GM23338 (cell line): ENCODE measurements at regions not wholly inside any gene's neighbourhood (a gene's known extent, or its start where the extent isn't known, plus 50 kb on each side); places are given as distances from the start of the nearest gene placed in this dataset.

Source experiments
- ATAC-seq: fragments of 200-7000 bp; cut with Tn5 transposase; 3 replicates; pipeline ENCODE4 v1.9.1; 2020
- DNase-seq: peaks from one replicate; pipeline ENCODE4 v3.0.0-alpha.2; 2015; ENCODE audit warnings: low spot score
- H2AFZ ChIP-seq: fragments of 200-600 bp; sonication (generic); 2 replicates; pipeline ENCODE4 v1.8.0; 2016; ENCODE audit warnings: antibody characterized with exemption, mild to moderate bottlenecking, moderate library complexity
- H3F3A ChIP-seq: fragments of 200-600 bp; sonication (generic); replicated peaks from 2 replicates; pipeline ENCODE4 v1.8.0; 2017; ENCODE audit warnings: antibody characterized with exemption, mixed run types, low read depth
- H3K27ac ChIP-seq: fragments of 200-600 bp; sonication (generic); 2 replicates; pipeline ENCODE4 v1.6.1; 2016; ENCODE audit warnings: low read depth
- H3K27me3 ChIP-seq: fragments of 200-600 bp; sonication (generic); 2 replicates; pipeline ENCODE4 v1.8.0; 2016; ENCODE audit warnings: mild to moderate bottlenecking, mixed run types, moderate library complexity; ENCODE audit not compliant: insufficient read depth
- H3K36me3 ChIP-seq: fragments of 200-600 bp; sonication (generic); 2 replicates; pipeline ENCODE4 v1.8.0; 2016; ENCODE audit warnings: mild to moderate bottlenecking; ENCODE audit not compliant: insufficient read depth
- H3K4me1 ChIP-seq: fragments of 200-600 bp; sonication (generic); 2 replicates; pipeline ENCODE4 v1.8.0; 2016; ENCODE audit warnings: mild to moderate bottlenecking, moderate library complexity; ENCODE audit not compliant: insufficient read depth
- H3K4me2 ChIP-seq: fragments of 200-600 bp; sonication (generic); 2 replicates; pipeline ENCODE4 v1.7.1; 2017; ENCODE audit warnings: mixed run types
- H3K4me3 ChIP-seq: fragments of 200-600 bp; sonication (generic); 2 replicates; pipeline ENCODE4 v1.6.1; 2016; ENCODE audit warnings: mixed run types
- H3K79me2 ChIP-seq: fragments of 200-600 bp; sonication (generic); replicated peaks from 2 replicates; pipeline ENCODE4 v1.8.0; 2017; ENCODE audit warnings: mild to moderate bottlenecking; ENCODE audit not compliant: insufficient read depth
- H3K9me2 ChIP-seq: fragments of 200-600 bp; sonication (generic); 2 replicates; pipeline ENCODE4 v1.8.0; 2017; ENCODE audit not compliant: insufficient read depth
- H4K20me1 ChIP-seq: fragments of 200-600 bp; sonication (generic); replicated peaks from 2 replicates; pipeline ENCODE4 v1.8.0; 2017; ENCODE audit warnings: mild to moderate bottlenecking; ENCODE audit not compliant: insufficient read depth
- H3K27ac Mint-ChIP-seq: 2 replicates; pipeline ENCODE4 v1.8.0; 2020; ENCODE audit warnings: inconsistent platforms, mild to moderate bottlenecking, moderate library complexity, mixed read lengths
- H3K27me3 Mint-ChIP-seq: 3 replicates; pipeline ENCODE4 v1.8.0; 2022; ENCODE audit warnings: low read depth, mild to moderate bottlenecking, moderate library complexity, mixed read lengths, inconsistent platforms; ENCODE audit not compliant: insufficient read depth, poor library complexity
- H3K36me3 Mint-ChIP-seq: 3 replicates; pipeline ENCODE4 v1.8.0; 2021; ENCODE audit warnings: low read depth, mild to moderate bottlenecking, inconsistent platforms, moderate library complexity, mixed read lengths
- H3K4me1 Mint-ChIP-seq: 3 replicates; pipeline ENCODE4 v1.8.0; 2020; ENCODE audit warnings: mild to moderate bottlenecking, inconsistent platforms, mixed read lengths
- H3K4me3 Mint-ChIP-seq: 3 replicates; pipeline ENCODE4 v1.8.0; 2021; ENCODE audit warnings: moderate library complexity, mild to moderate bottlenecking, inconsistent platforms, mixed read lengths
- H3K9me3 Mint-ChIP-seq: 3 replicates; pipeline ENCODE4 v1.8.0; 2020; ENCODE audit warnings: moderate library complexity, mild to moderate bottlenecking, inconsistent platforms, mixed read lengths
- CREB1 ChIP-seq: fragments of 250-450 bp; sonication (Bioruptor Pico); IDR thresholded peaks from 2 replicates; pipeline ENCODE4 v1.5.0; 2020; ENCODE audit warnings: low read depth, mild to moderate bottlenecking, moderate library complexity
- CTCF ChIP-seq, 2 experiments: fragments of 200-600 bp in 1 of 2; sonication (generic) in 1 of 2; conservative IDR thresholded peaks; 2 replicates each; pipeline versions ENCODE4 v1.5.1 to v1.6.1; 2016 to 2017; ENCODE audit warnings: antibody characterized with exemption in 2 of 2, low read depth in 2 of 2, mild to moderate bottlenecking in 2 of 2, moderate library complexity in 1 of 2
- ETS1 ChIP-seq: IDR thresholded peaks from 2 replicates; pipeline ENCODE4 v1.6.1; 2016; ENCODE audit warnings: antibody characterized with exemption
- EZH2 ChIP-seq: fragments of 200-600 bp; sonication (generic); IDR thresholded peaks from one replicate; pipeline ENCODE4 v1.8.0; 2017; ENCODE audit warnings: antibody characterized with exemption, mild to moderate bottlenecking, low read depth; ENCODE audit not compliant: unreplicated experiment
- EZH2phosphoT487 ChIP-seq: fragments of 200-600 bp; sonication (generic); IDR thresholded peaks from one replicate; pipeline ENCODE4 v1.8.1; 2018; ENCODE audit warnings: antibody characterized with exemption; ENCODE audit not compliant: unreplicated experiment
- JUNB ChIP-seq: IDR thresholded peaks from one replicate; pipeline ENCODE4 v1.6.1; 2016; ENCODE audit warnings: antibody characterized with exemption; ENCODE audit not compliant: unreplicated experiment
- NANOG ChIP-seq: IDR thresholded peaks from 2 replicates; pipeline ENCODE4 v1.6.1; 2016; ENCODE audit warnings: antibody characterized with exemption, borderline replicate concordance
- POLR2AphosphoS5 ChIP-seq: IDR thresholded peaks from 2 replicates; pipeline ENCODE4 v1.6.1; 2016; ENCODE audit warnings: antibody characterized with exemption, low read depth
- REST ChIP-seq: IDR thresholded peaks from one replicate; pipeline ENCODE4 v1.6.1; 2018; ENCODE audit warnings: antibody characterized with exemption; ENCODE audit not compliant: unreplicated experiment
- STAT1 ChIP-seq: IDR thresholded peaks from one replicate; pipeline ENCODE4 v1.6.1; 2016; ENCODE audit warnings: antibody characterized with exemption; ENCODE audit not compliant: unreplicated experiment
- ZNF114 ChIP-seq: fragments of 250-450 bp; sonication (Bioruptor Pico); IDR thresholded peaks from 2 replicates; pipeline ENCODE4 v1.5.0; 2020; ENCODE audit warnings: mild to moderate bottlenecking, moderate library complexity
- ZNF331 ChIP-seq: fragments of 250-450 bp; sonication (Bioruptor Pico); IDR thresholded peaks from 2 replicates; pipeline ENCODE4 v1.5.0; 2020; ENCODE audit warnings: low read depth, mild to moderate bottlenecking, moderate library complexity
- ZNF462 ChIP-seq: fragments of 250-450 bp; sonication (Bioruptor Pico); IDR thresholded peaks from 2 replicates; pipeline ENCODE4 v1.5.0; 2020; ENCODE audit warnings: mild to moderate bottlenecking, moderate library complexity

GRCh38 chr6:11903645-11904044 is 108.5 kb upstream of the HIVEP1 start:
- no peaks in the 10 kb centered on the region for H3F3A ChIP-seq
- ATAC-seq: no peak
- no peaks in the 10 kb centered on the region for H3K27me3 Mint-ChIP-seq
- H3K4me2 ChIP-seq: no peak overlapping the region
- H3K4me3 Mint-ChIP-seq: no peak overlapping the region
- no peak overlapping the region for H2AFZ ChIP-seq
- H3K9me2 ChIP-seq: no peaks in the 10 kb centered on the region
- no peak for DNase-seq
- no peak overlapping the region for H3K27ac Mint-ChIP-seq
- H3K4me1 Mint-ChIP-seq: peaks cover 21% of the 10 kb centered on the region
- H4K20me1 ChIP-seq: no peaks in the 10 kb centered on the region
- no peaks in the 10 kb centered on the region for H3K27me3 ChIP-seq
- H3K4me1 ChIP-seq: peaks cover 4% of the 10 kb centered on the region; the same call in 1 of the 2 replicates
- no peaks in the 10 kb centered on the region for H3K36me3 ChIP-seq
- H3K79me2 ChIP-seq: no peaks in the 10 kb centered on the region
- TF ChIP-seq JUNB: no peak
- no peak for TF ChIP-seq ETS1
- TF ChIP-seq CTCF (conservative IDR thresholded peaks at IDR 0.05; ENCODE audit: low read depth in 2 of 2): no peak
- no peak for TF ChIP-seq REST
- no peak for TF ChIP-seq EZH2phosphoT487
- no peak for TF ChIP-seq EZH2
- TF ChIP-seq STAT1: no peak
- TF ChIP-seq CREB1 (CRISPR knock-in tag): no peak
- no peak for TF ChIP-seq ZNF331 (CRISPR knock-in tag)
- TF ChIP-seq ZNF114 (CRISPR knock-in tag): no peak
- no peak for TF ChIP-seq POLR2AphosphoS5
- TF ChIP-seq ZNF462 (CRISPR knock-in tag): no peak
- no peak for TF ChIP-seq NANOG
- H3K9me3 Mint-ChIP-seq: peaks cover 4% of the 10 kb centered on the region; the same call in 1 of the 3 replicates
- no peak overlapping the region for H3K4me3 ChIP-seq
- H3K27ac ChIP-seq: no peak overlapping the region
- peaks cover 6% of the 10 kb centered on the region; the same call in 2 of the 3 replicates for H3K36me3 Mint-ChIP-seq
